Omental fat pad (tissue), 3 donors: ENCODE measurements at regions not wholly inside any gene's neighbourhood (a gene's known extent, or its start where the extent isn't known, plus 50 kb on each side); places are given as distances from the start of the nearest gene placed in this dataset.

Experiments
- ATAC-seq: fragments of 150-250 bp; one replicate; pipeline ENCODE4 v1.9.1; 2016; ENCODE audit warnings: mild to moderate bottlenecking, moderate library complexity; ENCODE audit not compliant: low FRiP score
- DNase-seq: peaks from one replicate; pipeline ENCODE4 v3.0.0-alpha.2; 2019; ENCODE audit warnings: low spot score
- CTCF ChIP-seq, 3 donors: fragments of 450-650 bp; IDR thresholded peaks; one replicate each; pipeline ENCODE4 v1.5.1; 2016 to 2017; ENCODE audit warnings: antibody characterized with exemption in 3 of 3, mild to moderate bottlenecking in 3 of 3, moderate library complexity in 2 of 3

- no peak for TF ChIP-seq CTCF (IDR thresholded peaks at IDR 0.05)
- ATAC-seq = no peak
- DNase-seq = no peak
Measured at GRCh38 chr1:193476748-193477147, 290.3 kb upstream of the B3GALT2 start.

DNA sequence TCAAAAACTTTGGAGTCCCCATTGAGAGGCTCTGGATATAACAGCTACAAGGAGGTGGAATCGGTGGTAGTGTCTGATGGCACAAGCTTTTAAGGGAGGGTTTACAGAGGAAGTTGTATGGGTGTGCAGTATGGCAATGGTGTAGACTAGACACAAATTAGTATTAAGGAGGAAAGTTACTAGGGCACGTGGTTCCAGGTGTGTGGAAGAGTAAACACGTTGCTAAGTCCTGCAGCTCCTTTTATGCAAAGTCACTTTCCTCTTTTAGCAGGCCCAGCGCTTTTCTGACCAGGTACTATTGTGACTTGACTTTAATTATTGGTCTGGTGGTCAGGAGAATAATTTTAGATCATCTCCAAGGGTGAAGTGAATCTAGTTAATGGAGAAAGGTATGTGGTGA lies 287.5 kb upstream of the B3GALT2 start:
- ATAC-seq = no peak

GRCh38 chr1:193472838-193473398 lies 286.5 kb upstream of the B3GALT2 start:
- DNase-seq = no peak
- no peak for TF ChIP-seq CTCF (IDR thresholded peaks at IDR 0.05)
- no peak for ATAC-seq

More for the DNA sequence above, 287.5 kb upstream of the B3GALT2 start:
- TF ChIP-seq CTCF (IDR thresholded peaks at IDR 0.05) = no peak
- no peak for DNase-seq

DNA sequence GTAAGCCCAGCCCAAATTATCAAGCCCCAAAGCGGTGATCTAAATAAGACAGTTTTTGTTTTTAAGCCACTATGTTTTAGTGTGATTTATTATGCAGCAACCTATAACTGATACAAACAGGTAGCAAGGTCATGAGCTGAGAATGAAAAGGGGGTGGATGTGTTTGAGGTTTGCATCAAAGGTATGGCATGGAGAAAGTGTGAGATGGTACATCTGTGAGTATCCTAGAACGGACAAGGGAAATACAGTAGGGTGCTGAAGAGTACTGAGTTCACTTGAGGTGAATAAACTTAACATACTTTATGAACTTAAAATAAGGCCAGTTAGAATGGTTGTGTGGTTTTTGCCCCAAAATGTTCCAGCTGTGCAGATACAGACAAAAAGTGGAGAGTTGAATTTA lies 286.0 kb upstream of the B3GALT2 start:
- ATAC-seq = no peak
- DNase-seq = no peak
- no peak for TF ChIP-seq CTCF (IDR thresholded peaks at IDR 0.05)

DNA sequence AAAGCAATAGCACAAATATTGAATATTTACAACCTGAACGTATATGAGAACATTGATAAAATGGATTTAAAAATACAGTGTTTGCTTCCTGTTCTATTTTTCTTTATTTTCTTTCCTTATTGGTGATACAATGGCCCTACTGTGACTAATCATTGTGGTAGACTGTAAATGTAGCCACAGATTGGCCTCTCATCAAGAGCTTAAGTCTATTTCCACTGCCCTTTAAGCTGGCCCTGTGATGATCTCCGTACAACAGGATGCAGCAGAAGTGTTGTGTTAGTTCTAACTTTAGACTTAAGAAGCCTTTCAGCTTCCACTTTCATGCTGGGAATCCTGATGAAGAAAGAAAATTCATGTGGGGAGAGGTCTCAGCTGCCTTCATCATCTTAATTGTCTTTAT lies 285.6 kb upstream of the B3GALT2 start:
- DNase-seq (no peak), ATAC-seq (no peak)
- TF ChIP-seq CTCF (IDR thresholded peaks at IDR 0.05) = no peak

GRCh38 chr1:193463326-193463932 lies 277.0 kb upstream of the B3GALT2 start:
- no peak for TF ChIP-seq CTCF (IDR thresholded peaks at IDR 0.05)
- ATAC-seq = no peak
- DNase-seq = no peak

DNA sequence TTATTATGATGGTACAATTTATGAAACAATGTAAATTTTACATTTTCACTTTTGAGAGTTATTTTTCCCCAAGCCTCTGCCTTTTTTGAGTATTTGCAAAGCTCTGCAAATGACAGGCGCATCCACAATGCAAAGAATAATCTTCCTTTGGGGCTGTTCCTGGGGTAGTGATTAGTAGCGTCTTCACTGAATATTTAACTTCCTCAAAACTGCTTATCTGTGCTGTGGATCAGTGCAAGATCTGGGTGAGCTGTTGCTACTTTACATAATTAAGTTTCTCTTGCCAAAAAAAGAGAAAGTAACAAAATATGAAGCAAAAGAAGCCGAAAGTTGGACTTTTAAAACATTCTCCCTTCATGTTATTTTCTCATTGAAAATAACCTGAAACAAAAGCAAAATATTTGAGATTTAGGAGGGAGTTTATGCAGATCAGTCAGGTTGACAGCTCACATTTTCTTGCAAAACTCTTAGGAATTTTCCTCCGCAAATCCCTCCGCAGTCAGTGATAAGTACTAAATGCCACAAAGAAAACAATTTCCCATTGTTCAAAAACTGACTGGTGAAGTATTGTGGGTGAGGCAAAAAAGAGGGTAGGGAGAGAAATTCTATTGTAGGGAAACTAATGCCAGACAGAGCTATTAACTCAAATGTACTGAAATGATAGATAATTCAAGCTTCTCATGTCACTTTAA lies 276.4 kb upstream of the B3GALT2 start:
- ATAC-seq (no peak), DNase-seq (no peak)
- no peak for TF ChIP-seq CTCF (IDR thresholded peaks at IDR 0.05)
